Tibial artery (tissue), 4 donors: ENCODE measurements at regions not wholly inside any gene's neighbourhood (a gene's known extent, or its start where the extent isn't known, plus 50 kb on each side); places are given as distances from the start of the nearest gene placed in this dataset.

ENCODE experiments used
- DNase-seq, 2 donors: peaks; one replicate each; pipeline ENCODE4 v3.0.0-alpha.2; 2019
- H3K27ac ChIP-seq, 2 donors: fragments of 200-600 bp; sonication (generic) in 1 of 2; 1 replicate in 1 of 2; 2 replicates in 1 of 2; pipeline ENCODE4 v1.5.1; 2018 to 2019; ENCODE audit warnings: mild to moderate bottlenecking in 1 of 2
- H3K27me3 ChIP-seq, 2 donors: fragments of 200-600 bp; sonication (generic) in 1 of 2; one replicate each; pipeline versions ENCODE4 v1.5.1 to v1.6.0; 2016 to 2019
- H3K36me3 ChIP-seq, 3 donors: fragments of 200-600 bp; sonication (generic) in 2 of 3; one replicate each; pipeline ENCODE4 v1.5.1; 2016 to 2019; ENCODE audit warnings: mild to moderate bottlenecking in 2 of 3
- H3K4me1 ChIP-seq, 4 donors: fragments of 200-600 bp; sonication (generic) in 2 of 4; 1 replicate in 3 of 4; 2 replicates in 1 of 4; pipeline ENCODE4 v1.5.1; 2016 to 2019
- H3K4me3 ChIP-seq, 2 donors: fragments of 200-600 bp; sonication (generic) in 1 of 2; 1 replicate in 1 of 2; 2 replicates in 1 of 2; pipeline ENCODE4 v1.5.1; 2018 to 2019; ENCODE audit warnings: mild to moderate bottlenecking in 2 of 2
- H3K9me3 ChIP-seq, 3 donors: fragments of 200-600 bp; sonication (generic) in 1 of 3; one replicate each; pipeline ENCODE4 v1.5.1; 2016 to 2019
- intact Hi-C: fragments of 100-400 bp; cut with DNase I; formaldehyde crosslinking; loops from one replicate; pipeline ENCODE4 v1.15.0; 2023; ENCODE audit warnings: low total_unique reads
- TF ChIP-seq, protein P1 (sequence below), 2 experiments: fragments of 200-600 bp in 1 of 2; fragments of 450-650 bp in 1 of 2; IDR thresholded peaks; one replicate each; pipeline ENCODE4 v1.5.1; 2017 to 2019; ENCODE audit warnings: antibody characterized with exemption in 2 of 2, mild to moderate bottlenecking in 1 of 2, moderate library complexity in 1 of 2

DNA sequence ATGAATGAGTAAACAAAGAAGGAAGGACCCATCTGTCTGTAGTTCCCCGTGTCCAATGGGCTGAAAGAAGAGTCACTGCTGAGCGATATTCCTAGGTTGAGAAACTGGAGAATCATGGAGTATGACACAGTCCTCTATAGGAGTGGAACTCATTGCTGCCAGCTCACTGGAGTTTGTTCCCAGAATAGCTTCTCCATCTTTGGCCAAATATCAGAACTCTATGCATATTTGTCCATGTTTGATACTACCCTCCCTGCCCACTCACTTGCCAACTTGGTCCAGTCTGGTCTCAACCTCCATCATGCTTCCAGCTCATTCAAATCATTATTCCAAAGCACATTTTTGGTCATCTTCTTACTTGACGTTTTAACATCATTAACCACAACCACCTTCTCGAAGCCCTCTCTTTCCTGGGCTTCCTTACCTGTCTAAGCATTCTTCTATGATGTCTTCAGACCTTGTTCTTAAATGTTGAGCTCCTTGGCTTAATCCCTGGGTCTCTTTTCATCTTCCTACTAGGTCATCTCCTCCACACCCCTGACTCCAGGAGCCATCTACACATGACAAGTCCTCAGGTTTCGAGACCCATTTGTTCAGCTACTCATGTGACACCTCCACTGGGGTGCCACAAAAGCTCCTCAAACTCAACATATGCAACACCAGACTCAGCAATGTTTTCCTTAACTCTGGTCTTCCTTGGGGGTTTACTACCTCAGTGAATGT, 221.6 kb downstream of the MYCN start:
- DNase-seq = no peak
- TF ChIP-seq, protein P1, sequence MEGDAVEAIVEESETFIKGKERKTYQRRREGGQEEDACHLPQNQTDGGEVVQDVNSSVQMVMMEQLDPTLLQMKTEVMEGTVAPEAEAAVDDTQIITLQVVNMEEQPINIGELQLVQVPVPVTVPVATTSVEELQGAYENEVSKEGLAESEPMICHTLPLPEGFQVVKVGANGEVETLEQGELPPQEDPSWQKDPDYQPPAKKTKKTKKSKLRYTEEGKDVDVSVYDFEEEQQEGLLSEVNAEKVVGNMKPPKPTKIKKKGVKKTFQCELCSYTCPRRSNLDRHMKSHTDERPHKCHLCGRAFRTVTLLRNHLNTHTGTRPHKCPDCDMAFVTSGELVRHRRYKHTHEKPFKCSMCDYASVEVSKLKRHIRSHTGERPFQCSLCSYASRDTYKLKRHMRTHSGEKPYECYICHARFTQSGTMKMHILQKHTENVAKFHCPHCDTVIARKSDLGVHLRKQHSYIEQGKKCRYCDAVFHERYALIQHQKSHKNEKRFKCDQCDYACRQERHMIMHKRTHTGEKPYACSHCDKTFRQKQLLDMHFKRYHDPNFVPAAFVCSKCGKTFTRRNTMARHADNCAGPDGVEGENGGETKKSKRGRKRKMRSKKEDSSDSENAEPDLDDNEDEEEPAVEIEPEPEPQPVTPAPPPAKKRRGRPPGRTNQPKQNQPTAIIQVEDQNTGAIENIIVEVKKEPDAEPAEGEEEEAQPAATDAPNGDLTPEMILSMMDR (IDR thresholded peaks at IDR 0.05) = no peak
- Histone ChIP-seq H3K4me1 (no peaks in the 10 kb centered on the region), H3K36me3 (no peaks in the 10 kb centered on the region), H3K27me3 (peaks cover 0 to 4% of the 10 kb centered on the region in 2 donors), H3K9me3 (no peaks in the 10 kb centered on the region), H3K4me3 (no peak overlapping the region), H3K27ac (no peak overlapping the region)
- intact Hi-C loops = no loop called here

DNA sequence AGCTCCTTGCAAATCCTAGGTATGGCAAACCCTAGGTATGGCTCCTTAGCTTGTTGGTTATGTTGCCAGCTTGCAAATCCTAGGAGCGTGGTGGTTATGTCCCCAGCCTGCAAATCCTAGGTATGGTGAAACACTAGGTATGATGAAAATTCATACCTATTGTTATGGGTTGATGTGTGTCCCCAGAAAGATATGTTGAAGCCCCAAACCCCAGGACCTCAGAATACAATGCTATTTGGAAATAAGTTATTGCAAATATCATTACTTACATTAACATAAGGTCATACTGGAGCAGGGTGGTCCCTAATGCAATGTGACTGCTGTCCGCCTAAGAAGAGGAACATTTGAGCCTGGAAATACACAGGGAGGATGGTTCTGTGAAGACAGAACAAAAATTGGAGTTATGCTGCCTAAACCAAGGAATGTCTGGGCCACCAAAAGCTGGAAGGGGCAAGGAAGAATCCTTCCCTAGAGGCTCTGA, 220.8 kb downstream of the MYCN start:
- H3K27me3 ChIP-seq = peaks cover 0 to 4% of the 10 kb centered on the region in 2 donors
- H3K36me3 ChIP-seq = no peaks in the 10 kb centered on the region
- H3K9me3 ChIP-seq = no peaks in the 10 kb centered on the region
- H3K4me1 ChIP-seq = no peaks in the 10 kb centered on the region
- H3K27ac ChIP-seq = no peak overlapping the region
- no peak overlapping the region for H3K4me3 ChIP-seq
- TF ChIP-seq, protein P1 (IDR thresholded peaks at IDR 0.05) = no peak
- intact Hi-C loops = no loop called here
- DNase-seq = no peak

DNA sequence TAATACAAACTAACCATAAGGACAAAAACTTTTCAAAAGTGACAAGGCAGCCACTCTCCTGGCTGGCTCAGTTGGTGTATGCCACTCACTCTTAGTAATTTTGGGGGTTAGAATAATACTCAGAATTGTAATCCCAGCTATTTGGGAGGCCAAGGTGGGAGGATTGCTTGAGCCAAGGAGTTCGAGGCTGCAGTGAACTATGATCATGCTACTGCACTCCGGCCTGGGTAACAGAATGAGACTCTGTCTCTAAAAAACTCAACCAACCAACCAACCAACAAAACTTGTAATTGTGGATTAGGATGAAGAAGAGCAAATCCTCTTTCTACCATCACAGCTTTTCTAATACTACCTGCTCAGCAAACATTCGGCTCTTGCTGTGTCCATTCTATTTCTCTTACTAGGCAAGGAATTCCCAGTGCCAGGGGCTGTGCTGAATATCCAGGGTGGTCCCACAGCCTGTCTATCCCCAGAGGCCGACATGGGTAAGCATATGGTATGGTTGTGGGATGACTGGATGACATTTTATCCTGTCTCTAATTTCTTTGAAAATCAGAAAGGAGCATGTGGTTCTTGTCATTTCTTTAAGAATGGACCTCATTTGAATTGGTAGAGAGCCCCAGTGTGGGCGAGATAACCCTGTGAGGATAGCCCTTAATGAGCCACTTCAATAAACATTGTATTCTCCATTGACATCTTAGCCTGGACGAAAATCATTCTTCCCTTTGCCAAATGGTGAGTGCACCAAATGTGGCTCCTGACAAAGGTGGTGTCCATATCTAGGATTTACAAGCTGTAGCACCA, 220.1 kb downstream of the MYCN start:
- Histone ChIP-seq H3K36me3 (no peaks in the 10 kb centered on the region), H3K9me3 (no peaks in the 10 kb centered on the region), H3K27ac (no peak overlapping the region), H3K27me3 (peaks cover 0 to 4% of the 10 kb centered on the region in 2 donors), H3K4me3 (no peak overlapping the region), H3K4me1 (no peaks in the 10 kb centered on the region)
- intact Hi-C loops = no loop called here
- TF ChIP-seq, protein P1 (IDR thresholded peaks at IDR 0.05) = no peak
- no peak for DNase-seq

DNA sequence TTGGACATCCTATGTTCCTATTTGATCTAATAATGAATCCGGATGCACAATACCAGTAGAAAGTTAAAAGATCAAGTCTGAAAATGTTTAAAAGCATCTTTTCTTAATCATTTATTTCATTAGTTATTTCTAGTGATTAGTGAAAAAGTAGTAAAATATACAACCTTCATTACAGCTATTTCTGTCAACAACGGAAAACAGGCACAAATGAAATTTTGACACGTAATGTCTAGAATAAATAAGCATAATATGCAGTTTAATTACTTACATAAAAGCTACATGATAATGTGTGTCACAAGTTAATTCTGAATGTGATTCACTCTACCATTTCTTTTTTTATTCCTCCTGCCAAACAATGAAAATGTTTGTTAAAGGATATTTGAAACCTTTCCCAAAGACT, 216.1 kb downstream of the MYCN start:
- no peaks in the 10 kb centered on the region for H3K9me3 ChIP-seq
- TF ChIP-seq, protein P1 (IDR thresholded peaks at IDR 0.05) = no peak
- intact Hi-C loops = no loop called here
- H3K4me1 ChIP-seq = no peaks in the 10 kb centered on the region
- no peak overlapping the region for H3K27ac ChIP-seq
- no peaks in the 10 kb centered on the region for H3K36me3 ChIP-seq
- DNase-seq = no peak
- no peak overlapping the region for H3K4me3 ChIP-seq
- peaks cover 0 to 4% of the 10 kb centered on the region in 2 donors for H3K27me3 ChIP-seq

DNA sequence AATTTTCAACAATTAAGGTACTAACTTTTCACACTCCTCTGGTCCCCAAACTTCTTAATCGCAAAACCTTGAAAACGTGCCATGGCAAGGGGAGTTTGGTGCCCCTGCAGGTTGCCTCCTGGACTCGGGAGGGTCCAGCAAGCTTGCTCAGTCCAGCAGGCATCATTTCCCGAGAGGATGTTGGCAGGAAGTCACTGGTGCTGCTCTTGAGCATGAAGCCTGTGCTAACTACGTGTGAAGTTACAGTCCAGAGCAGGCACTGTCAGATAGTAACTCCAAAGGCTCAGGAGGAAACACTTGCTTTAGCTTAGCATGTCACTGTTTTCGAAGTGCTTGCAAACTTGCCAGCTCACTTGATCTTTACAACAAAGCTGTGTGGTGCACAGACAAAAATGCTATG, 215.4 kb downstream of the MYCN start:
- TF ChIP-seq, protein P1 (IDR thresholded peaks at IDR 0.05) = no peak
- Histone ChIP-seq H3K9me3 (no peaks in the 10 kb centered on the region), H3K27ac (no peak overlapping the region), H3K27me3 (peaks cover 0 to 4% of the 10 kb centered on the region in 2 donors), H3K4me1 (no peaks in the 10 kb centered on the region), H3K4me3 (no peak overlapping the region), H3K36me3 (no peaks in the 10 kb centered on the region)
- intact Hi-C loops = no loop called here
- DNase-seq = no peak
